RPMI7951 (cell line): ENCODE measurements at regions not wholly inside any gene's neighbourhood (a gene's known extent, or its start where the extent isn't known, plus 50 kb on each side); places are given as distances from the start of the nearest gene placed in this dataset.
A peak's percentile ranks its signal among the peaks of the same experiment; 100 is the strongest.
"Not testable (repeated sequence)": the region's sequence is repeated elsewhere in the genome, so short reads cannot be mapped to it uniquely, and the experiment has no call there.

Experiments
- DNase-seq: peaks from one replicate; pipeline ENCODE4 v3.0.0-alpha.2; 2012; ENCODE audit warnings: low read depth

- DNase-seq = no peak
Measured at GRCh38 chr6:105728995-105729394, 326.1 kb upstream of the PREP start.

GRCh38 chr6:105726902-105727655 is 324.2 kb upstream of the PREP start:
- no peak for DNase-seq

GRCh38 chr6:105714846-105715245 is 312.0 kb upstream of the PREP start:
- no peak for DNase-seq

- DNase-seq = peak; percentile 12
Measured at GRCh38 chr6:105713474-105714118, 310.7 kb upstream of the PREP start.

GRCh38 chr6:105711216-105711615 is 308.3 kb upstream of the PREP start:
- peak; percentile 49 for DNase-seq

- no peak for DNase-seq
Measured at GRCh38 chr6:105705608-105706007, 302.7 kb upstream of the PREP start.

GRCh38 chr6:105695461-105695860 is 292.6 kb upstream of the PREP start:
- DNase-seq = no peak

- DNase-seq = peak; percentile 41
Measured at GRCh38 chr6:105692613-105693215, 289.8 kb upstream of the PREP start.

- DNase-seq = peak; percentile 35
Measured at GRCh38 chr6:105691971-105692370, 289.1 kb upstream of the PREP start.

- no peak for DNase-seq
Measured at GRCh38 chr6:105691081-105691480, 288.2 kb upstream of the PREP start.

GRCh38 chr6:105688573-105688972 is 285.7 kb upstream of the PREP start:
- DNase-seq = peak; percentile 53

GRCh38 chr6:105686793-105687192 is 283.9 kb upstream of the PREP start:
- DNase-seq = not testable (repeated sequence)

- no peak for DNase-seq
Measured at GRCh38 chr6:105681061-105681460, 278.2 kb upstream of the PREP start.

GRCh38 chr6:105680131-105680530 is 277.2 kb upstream of the PREP start:
- DNase-seq = no peak

GRCh38 chr6:105678516-105678915 is 275.6 kb upstream of the PREP start:
- no peak for DNase-seq

- no peak for DNase-seq
Measured at GRCh38 chr6:105677671-105678475, 275.0 kb upstream of the PREP start.

GRCh38 chr6:105676857-105677256 is 274.0 kb upstream of the PREP start:
- DNase-seq = no peak

GRCh38 chr6:105675715-105676397 is 273.0 kb upstream of the PREP start:
- DNase-seq = peak; percentile 99

- DNase-seq = not testable (repeated sequence)
Measured at GRCh38 chr6:105672856-105673538, 270.1 kb upstream of the PREP start.

GRCh38 chr6:105669232-105669631 is 266.4 kb upstream of the PREP start:
- peak; percentile 33 for DNase-seq

- no peak for DNase-seq
Measured at GRCh38 chr6:105667056-105667455, 264.2 kb upstream of the PREP start.
